Right ventricle myocardium superior (tissue), 1 donor: ENCODE measurements at regions not wholly inside any gene's neighbourhood (a gene's known extent, or its start where the extent isn't known, plus 50 kb on each side); places are given as distances from the start of the nearest gene placed in this dataset.
"Not testable (repeated sequence)": the region's sequence is repeated elsewhere in the genome, so short reads cannot be mapped to it uniquely, and the experiment has no call there.

ENCODE experiments used
- ATAC-seq: fragments of 200-7000 bp; cut with Tn5 transposase; one replicate; pipeline ENCODE4 v1.9.1; 2020; ENCODE audit warnings: mild to moderate bottlenecking; ENCODE audit not compliant: poor library complexity
- DNase-seq: peaks from one replicate; pipeline ENCODE4 v3.0.0-alpha.2; 2020
- intact Hi-C: fragments of 100-400 bp; cut with DNase I; formaldehyde crosslinking; loops from one replicate; pipeline ENCODE4 v1.11.2; 2022
- donor health status: DM: no; HTN: yes; CAD: no; lungs with severe emphysema.

GRCh38 chr12:25352083-25352918 lies 101.6 kb upstream of the KRAS start:
- DNase-seq (no peak), ATAC-seq (no peak)
- intact Hi-C loops, result no loop called here

DNA sequence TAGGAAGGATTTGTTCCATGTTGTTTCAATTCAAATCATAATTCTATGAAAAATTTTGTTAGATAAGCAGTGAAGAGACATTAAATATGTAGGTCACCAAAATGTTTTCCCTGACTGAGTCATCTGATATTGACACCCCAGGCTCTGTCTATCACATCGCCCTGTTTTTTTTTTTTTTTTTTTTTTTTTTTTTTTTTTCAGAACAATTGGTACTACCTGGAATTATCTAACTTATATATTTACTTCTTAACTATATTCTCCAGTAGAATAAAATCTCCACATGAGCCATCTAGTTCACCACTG lies 97.8 kb upstream of the KRAS start:
- intact Hi-C loops, result no loop called here

GRCh38 chr12:25347716-25348592 lies 97.2 kb upstream of the KRAS start:
- no peak for DNase-seq
- intact Hi-C loops, result no loop called here
- ATAC-seq, result no peak

More for the DNA sequence above, 97.8 kb upstream of the KRAS start:
- DNase-seq (no peak), ATAC-seq (no peak)

GRCh38 chr12:25341877-25342276 lies 91.1 kb upstream of the KRAS start:
- intact Hi-C loops, ATAC-seq, DNase-seq: not testable (repeated sequence)

- no peak for DNase-seq
- intact Hi-C loops, result no loop called here
- ATAC-seq, result no peak
Observed at GRCh38 chr12:25337916-25338315, 87.2 kb upstream of the KRAS start.

DNA sequence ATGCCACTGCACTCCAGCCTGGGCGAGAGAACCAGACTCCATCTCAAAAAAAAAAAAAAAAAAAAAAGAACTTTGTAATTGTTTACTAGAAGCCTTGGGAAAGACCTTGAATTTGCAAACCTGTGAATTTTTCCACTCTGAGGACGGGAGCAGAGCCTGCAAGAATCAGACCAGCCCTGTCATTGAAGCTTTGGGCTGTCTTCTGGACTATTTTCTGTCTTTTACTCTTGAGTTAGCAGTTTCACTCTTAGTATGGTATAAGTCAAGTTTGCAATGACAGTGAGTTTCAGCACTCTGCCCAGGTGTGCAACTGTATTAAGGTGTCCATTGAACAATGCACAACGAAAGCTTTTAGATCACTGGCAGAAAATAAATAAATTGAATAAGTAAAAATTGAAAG lies 81.4 kb upstream of the KRAS start:
- intact Hi-C loops, result no loop called here
- no peak for ATAC-seq

DNA sequence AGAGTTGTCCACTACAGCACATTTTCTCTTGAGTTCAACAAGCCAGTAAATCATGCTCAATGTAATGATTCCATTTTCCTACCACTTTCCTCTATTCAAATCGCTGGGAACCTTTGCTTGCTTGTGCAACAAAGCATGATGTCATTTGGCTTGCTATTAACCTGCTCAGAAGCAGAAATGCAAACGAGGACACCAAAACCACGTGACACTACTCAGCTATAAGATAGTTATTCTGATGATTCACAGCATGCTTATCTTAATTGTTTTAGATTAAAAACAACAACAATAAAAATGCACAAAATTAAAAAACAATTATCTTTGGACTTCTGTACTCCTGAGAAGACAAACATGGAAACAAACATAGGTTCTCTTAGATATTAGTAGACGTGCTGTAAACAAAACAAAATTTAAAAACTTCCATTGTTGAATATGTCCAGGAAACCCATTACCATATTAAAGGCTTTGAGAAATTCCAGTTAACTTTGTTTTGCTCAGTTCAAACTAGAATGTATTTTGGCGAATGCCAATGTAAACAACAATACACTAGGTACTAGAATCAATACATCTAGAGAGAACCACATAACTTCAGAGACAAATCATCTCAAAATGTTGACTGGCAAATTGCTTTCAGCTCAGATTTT lies 77.5 kb upstream of the KRAS start:
- DNase-seq (no peak), ATAC-seq (no peak)
- intact Hi-C loops, result no loop called here

More for the DNA sequence above, 81.4 kb upstream of the KRAS start:
- DNase-seq, result no peak

DNA sequence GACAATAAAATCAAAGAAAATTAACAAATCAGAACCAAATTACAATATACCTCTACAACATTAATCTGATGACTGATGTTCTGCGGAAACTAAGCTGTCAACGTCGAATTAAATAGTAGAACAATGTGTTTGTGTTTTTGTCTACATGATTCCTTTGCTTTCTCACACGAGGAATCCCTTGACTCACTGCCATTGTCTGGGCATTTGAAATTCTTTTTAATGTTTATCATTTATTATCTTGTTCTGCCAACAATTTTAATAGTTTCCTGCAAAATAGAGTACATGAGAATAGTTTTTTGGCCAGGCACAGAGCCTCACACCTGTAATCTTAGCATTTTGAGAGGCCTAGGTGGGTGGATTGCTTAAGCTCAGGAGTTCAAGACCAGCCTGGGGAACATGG lies 76.6 kb upstream of the KRAS start:
- intact Hi-C loops, result no loop called here
- DNase-seq, result no peak
- ATAC-seq, result no peak

DNA sequence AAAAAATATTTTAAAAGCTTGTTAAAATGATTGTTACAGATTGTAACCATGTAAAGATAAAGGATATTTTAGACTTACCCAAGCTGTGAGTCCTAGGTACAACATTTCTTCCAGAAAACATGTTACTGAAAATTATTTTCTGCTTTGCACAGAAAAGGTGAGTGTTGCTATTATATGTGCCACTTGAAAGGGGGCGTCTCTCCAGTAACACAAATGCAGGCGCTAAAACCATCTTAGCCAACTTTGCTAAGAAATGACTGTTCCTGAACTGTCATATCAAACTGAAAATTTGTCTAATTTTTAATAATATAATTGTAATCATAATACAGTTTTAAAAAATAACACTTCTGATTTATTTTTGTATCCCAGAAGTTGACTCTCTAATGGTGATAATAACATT lies 75.6 kb upstream of the KRAS start:
- no peak for DNase-seq
- intact Hi-C loops, result no loop called here
- no peak for ATAC-seq

- ATAC-seq, result no peak
- intact Hi-C loops, result no loop called here
- no peak for DNase-seq
Observed at GRCh38 chr12:25324861-25325260, 74.1 kb upstream of the KRAS start.

DNA sequence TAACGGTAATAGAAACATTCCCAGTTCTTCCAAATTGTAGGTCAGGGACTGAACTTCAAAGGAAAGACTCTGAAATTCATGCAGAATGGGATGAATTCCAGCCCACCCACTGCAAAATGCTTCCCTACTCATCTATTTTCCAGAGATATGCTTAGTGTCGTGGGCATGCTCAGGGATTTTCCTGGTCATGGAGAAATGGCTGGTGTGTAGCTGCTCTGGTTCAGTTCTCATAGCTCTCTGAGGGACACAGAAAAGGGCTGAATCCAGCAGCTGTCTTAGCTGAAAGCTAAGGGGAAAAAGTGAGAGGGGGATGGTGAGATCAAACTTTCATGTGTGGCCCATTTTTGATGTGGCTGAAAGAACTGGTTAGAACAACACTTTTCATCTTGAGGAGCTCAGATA lies 72.9 kb upstream of the KRAS start:
- DNase-seq, result no peak
- intact Hi-C loops, result no loop called here
- ATAC-seq, result no peak

DNA sequence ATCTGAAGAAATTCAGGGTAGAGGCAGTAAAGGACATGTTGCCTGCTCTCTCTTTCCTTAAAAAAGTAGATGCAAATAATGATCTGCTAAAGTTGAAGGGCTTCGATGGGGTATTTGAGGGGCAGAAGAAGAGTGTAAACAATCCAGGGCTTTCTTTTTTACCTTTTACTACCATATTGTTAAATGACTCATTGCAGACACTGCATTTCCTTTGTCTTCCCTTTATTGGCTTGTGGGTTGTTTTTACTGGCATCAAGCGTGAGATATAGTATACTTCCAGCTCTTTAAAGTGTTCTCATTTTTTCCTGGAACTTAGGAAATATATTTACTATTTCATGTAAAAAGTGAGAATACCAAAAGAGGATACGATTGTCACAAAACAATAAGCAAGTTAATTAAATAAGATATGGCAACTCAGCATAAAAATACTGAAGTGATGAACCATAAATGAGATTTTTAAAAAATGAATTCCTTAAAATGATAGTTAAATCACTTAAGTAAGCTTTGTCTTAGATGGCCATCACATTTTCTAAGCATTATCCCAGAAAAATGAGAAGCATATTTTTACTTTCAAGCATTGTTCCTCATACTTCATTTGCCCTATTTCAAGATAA lies 72.3 kb upstream of the KRAS start:
- ATAC-seq (no peak), DNase-seq (no peak)
- intact Hi-C loops, result no loop called here

- DNase-seq (no peak), ATAC-seq (no peak)
Observed at GRCh38 chr12:25322351-25322750, 71.6 kb upstream of the KRAS start.

GRCh38 chr12:25321772-25322171 lies 71.0 kb upstream of the KRAS start:
- ATAC-seq (no peak), DNase-seq (no peak)
- intact Hi-C loops, result no loop called here

More at GRCh38 chr12:25322351-25322750, 71.6 kb upstream of the KRAS start:
- intact Hi-C loops, result no loop called here

GRCh38 chr12:25320123-25321006 lies 69.6 kb upstream of the KRAS start:
- no peak for DNase-seq
- ATAC-seq, result no peak
- intact Hi-C loops, result no loop called here

- intact Hi-C loops, result no loop called here
- DNase-seq, result no peak
- ATAC-seq, result no peak
Observed at GRCh38 chr12:25319233-25319984, 68.7 kb upstream of the KRAS start.

GRCh38 chr12:25317553-25317952 lies 66.8 kb upstream of the KRAS start:
- intact Hi-C loops, result no loop called here
- DNase-seq (no peak), ATAC-seq (no peak)

DNA sequence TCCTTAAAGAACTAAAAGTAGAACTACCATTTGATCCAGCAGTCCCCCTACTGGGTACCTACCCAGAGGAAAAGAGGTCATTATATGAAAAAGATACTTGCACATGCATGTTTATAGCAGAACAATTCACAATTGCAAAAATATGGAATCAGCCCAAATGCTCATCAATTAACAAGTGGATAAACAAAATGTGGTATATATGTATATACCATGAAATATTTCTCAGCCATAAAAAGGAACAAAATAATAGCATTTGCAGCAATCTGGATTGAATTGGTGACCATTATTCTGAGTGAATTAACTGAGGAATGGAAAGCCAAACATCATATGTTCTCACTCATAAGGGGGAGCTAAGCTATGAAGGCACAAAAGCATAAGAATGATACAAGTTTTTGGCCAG lies 64.7 kb upstream of the KRAS start:
- no peak for ATAC-seq
- no peak for DNase-seq
- intact Hi-C loops, result no loop called here
